Liver (tissue), 8 donors: ENCODE measurements at regions not wholly inside any gene's neighbourhood (a gene's known extent, or its start where the extent isn't known, plus 50 kb on each side); places are given as distances from the start of the nearest gene placed in this dataset.

Experiments
- DNase-seq: peaks from one replicate; pipeline ENCODE4 v3.0.0-alpha.2; 2017; ENCODE audit warnings: low spot score
- H3K27ac ChIP-seq, 2 donors: one replicate each; pipeline ENCODE4 v1.7.0; 2013; ENCODE audit warnings: inconsistent platforms in 2 of 2, low read length in 2 of 2, control low read depth in 1 of 2, low read depth in 1 of 2, mild to moderate bottlenecking in 1 of 2
- H3K27me3 ChIP-seq, 4 donors: one replicate each; pipeline versions ENCODE4 v1.6.1 to v1.7.0; 2013; ENCODE audit warnings: low read length in 3 of 4, inconsistent platforms in 1 of 4, mild to moderate bottlenecking in 1 of 4, moderate library complexity in 1 of 4; ENCODE audit not compliant: control insufficient read depth in 4 of 4, insufficient read depth in 4 of 4
- H3K36me3 ChIP-seq, 4 donors: one replicate each; pipeline versions ENCODE4 v1.6.1 to v1.7.0; 2013; ENCODE audit warnings: low read length in 3 of 4, mild to moderate bottlenecking in 3 of 4, low read depth in 1 of 4, moderate library complexity in 1 of 4; ENCODE audit not compliant: control insufficient read depth in 4 of 4, insufficient read depth in 3 of 4
- H3K4me1 ChIP-seq, 4 donors: one replicate each; pipeline versions ENCODE4 v1.6.1 to v1.7.0; 2013; ENCODE audit warnings: low read length in 3 of 4, mild to moderate bottlenecking in 3 of 4, moderate library complexity in 1 of 4; ENCODE audit not compliant: control insufficient read depth in 4 of 4, insufficient read depth in 4 of 4
- H3K4me3 ChIP-seq, 3 donors: one replicate each; pipeline versions ENCODE4 v1.6.1 to v1.7.0; 2013; ENCODE audit warnings: low read length in 3 of 3, control low read depth in 1 of 3, low read depth in 1 of 3, mild to moderate bottlenecking in 1 of 3
- H3K9ac ChIP-seq, 2 donors: one replicate each; pipeline ENCODE4 v1.7.0; 2013; ENCODE audit warnings: low read length in 2 of 2, mild to moderate bottlenecking in 2 of 2, moderate library complexity in 2 of 2, control low read depth in 1 of 2, low read depth in 1 of 2
- H3K9me3 ChIP-seq, 4 donors: one replicate each; pipeline versions ENCODE4 v1.6.1 to v1.7.0; 2013; ENCODE audit warnings: low read length in 3 of 4; ENCODE audit not compliant: control insufficient read depth in 4 of 4
- EGR1 ChIP-seq, 2 donors: IDR thresholded peaks; 2 replicates each; pipeline ENCODE4 v1.6.1; 2016 to 2018; ENCODE audit warnings: antibody characterized with exemption in 2 of 2, low read depth in 2 of 2
- FOXA1 ChIP-seq: IDR thresholded peaks from 2 replicates; pipeline ENCODE4 v1.6.1; 2016; ENCODE audit warnings: antibody characterized with exemption
- FOXA2 ChIP-seq: IDR thresholded peaks from 2 replicates; pipeline ENCODE4 v1.6.1; 2016; ENCODE audit warnings: antibody characterized with exemption
- GABPA ChIP-seq, 2 donors: IDR thresholded peaks in 1 of 2; conservative IDR thresholded peaks in 1 of 2; 2 replicates each; pipeline ENCODE4 v1.6.1; 2016; ENCODE audit warnings: antibody characterized with exemption in 2 of 2, mild to moderate bottlenecking in 1 of 2, moderate library complexity in 1 of 2
- HNF4A ChIP-seq, 2 donors: conservative IDR thresholded peaks; 2 replicates each; pipeline ENCODE4 v1.6.1; 2016; ENCODE audit warnings: antibody characterized with exemption in 2 of 2, mild to moderate bottlenecking in 2 of 2
- HNF4G ChIP-seq: IDR thresholded peaks from 2 replicates; pipeline ENCODE4 v1.6.1; 2016; ENCODE audit warnings: antibody characterized with exemption
- JUND ChIP-seq, 2 donors: IDR thresholded peaks; 2 replicates each; pipeline ENCODE4 v1.6.1; 2016; ENCODE audit warnings: antibody characterized with exemption in 2 of 2
- NR2F2 ChIP-seq: IDR thresholded peaks from 2 replicates; pipeline ENCODE4 v1.6.1; 2016; ENCODE audit warnings: antibody characterized with exemption
- RAD21 ChIP-seq, 2 donors: IDR thresholded peaks; 2 replicates each; pipeline ENCODE4 v1.6.1; 2016; ENCODE audit warnings: antibody characterized with exemption in 2 of 2, mild to moderate bottlenecking in 2 of 2
- RXRA ChIP-seq, 2 donors: IDR thresholded peaks; 2 replicates each; pipeline ENCODE4 v1.6.1; 2017 to 2018; ENCODE audit warnings: antibody characterized with exemption in 2 of 2, mild to moderate bottlenecking in 1 of 2
- SP1 ChIP-seq: IDR thresholded peaks from 2 replicates; pipeline ENCODE4 v1.6.1; 2018; ENCODE audit warnings: antibody characterized with exemption, mild to moderate bottlenecking
- TAF1 ChIP-seq: conservative IDR thresholded peaks from 2 replicates; pipeline ENCODE4 v1.6.1; 2016; ENCODE audit warnings: antibody characterized with exemption, mild to moderate bottlenecking
- YY1 ChIP-seq: IDR thresholded peaks from 2 replicates; pipeline ENCODE4 v1.6.1; 2016; ENCODE audit warnings: antibody characterized with exemption, mild to moderate bottlenecking
- WGBS: extraction: QIAGEN DNeasy Blood & Tissue Kit; methylation state at CpG from one replicate; pipeline ENCODE4 v1.1.7; 2013; 5-methylcytosine and 5-hydroxymethylcytosine counted together
- TF ChIP-seq, protein P1 (sequence below): IDR thresholded peaks from 2 replicates; pipeline ENCODE4 v1.6.1; 2016; ENCODE audit warnings: antibody characterized with exemption
- TF ChIP-seq, protein P2 (sequence below): IDR thresholded peaks from 2 replicates; pipeline ENCODE4 v1.6.1; 2016; ENCODE audit warnings: antibody characterized with exemption
- TF ChIP-seq, protein P3 (sequence below): IDR thresholded peaks from 2 replicates; pipeline ENCODE4 v1.6.1; 2016; ENCODE audit warnings: antibody characterized with exemption, mild to moderate bottlenecking
- TF ChIP-seq, protein P4 (sequence below): fragments of 150-350 bp; IDR thresholded peaks from 2 replicates; pipeline ENCODE4 v1.5.1; 2017; ENCODE audit warnings: improper control_type of control experiment, low read depth, low read length; ENCODE audit not compliant: missing input control
- donor health status: healthy.
- donor health status: healthy.
- donor health status: healthy.
- donor health status: healthy.
- donor health status: healthy.

DNA sequence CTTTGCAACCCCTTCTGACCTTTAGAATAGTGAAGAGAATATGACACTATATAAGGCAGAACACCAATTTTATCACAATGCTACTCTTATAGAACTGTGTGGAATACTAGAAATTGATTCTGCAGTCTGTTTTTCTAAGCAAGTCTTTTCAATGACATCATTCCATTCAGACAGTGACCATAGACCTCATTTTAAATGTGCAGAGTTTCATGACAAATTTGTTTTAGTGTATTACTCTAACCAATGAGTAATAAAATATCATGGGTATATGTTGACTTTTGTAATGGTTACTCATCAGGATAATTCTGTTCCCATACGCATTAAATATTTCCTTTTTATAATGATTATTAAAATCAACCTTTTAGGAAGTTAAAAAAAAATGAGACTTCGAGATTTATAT, 219.9 kb downstream of the COX7C start:
- H3K9me3 ChIP-seq = no peaks in the 10 kb centered on the region
- H3K27ac ChIP-seq = no peak overlapping the region
- WGBS = 70% methylated on average over 2 of the region's 2 CpGs
- H3K27me3 ChIP-seq = no peaks in the 10 kb centered on the region
- no peak for DNase-seq
- H3K36me3 ChIP-seq = no peaks in the 10 kb centered on the region
- H3K4me1 ChIP-seq = no peaks in the 10 kb centered on the region
- H3K4me3 ChIP-seq = no peak overlapping the region
- TF ChIP-seq, protein P1, sequence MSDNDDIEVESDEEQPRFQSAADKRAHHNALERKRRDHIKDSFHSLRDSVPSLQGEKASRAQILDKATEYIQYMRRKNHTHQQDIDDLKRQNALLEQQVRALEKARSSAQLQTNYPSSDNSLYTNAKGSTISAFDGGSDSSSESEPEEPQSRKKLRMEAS = no peak
- TF ChIP-seq NR2F2 (no peak), HNF4A (conservative IDR thresholded peaks at IDR 0.05) (no peak), FOXA2 (no peak), GABPA (IDR thresholded peaks at IDR 0.05 in 1 of 2, conservative IDR thresholded peaks at IDR 0.05 in 1 of 2) (no peak), RXRA (IDR thresholded peaks at IDR 0.05) (no peak), SP1 (no peak), EGR1 (IDR thresholded peaks at IDR 0.05; ENCODE audit: low read depth in 2 of 2) (no peak)
- TF ChIP-seq, protein P2, sequence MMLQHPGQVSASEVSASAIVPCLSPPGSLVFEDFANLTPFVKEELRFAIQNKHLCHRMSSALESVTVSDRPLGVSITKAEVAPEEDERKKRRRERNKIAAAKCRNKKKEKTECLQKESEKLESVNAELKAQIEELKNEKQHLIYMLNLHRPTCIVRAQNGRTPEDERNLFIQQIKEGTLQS = no peak
- TF ChIP-seq, protein P3, sequence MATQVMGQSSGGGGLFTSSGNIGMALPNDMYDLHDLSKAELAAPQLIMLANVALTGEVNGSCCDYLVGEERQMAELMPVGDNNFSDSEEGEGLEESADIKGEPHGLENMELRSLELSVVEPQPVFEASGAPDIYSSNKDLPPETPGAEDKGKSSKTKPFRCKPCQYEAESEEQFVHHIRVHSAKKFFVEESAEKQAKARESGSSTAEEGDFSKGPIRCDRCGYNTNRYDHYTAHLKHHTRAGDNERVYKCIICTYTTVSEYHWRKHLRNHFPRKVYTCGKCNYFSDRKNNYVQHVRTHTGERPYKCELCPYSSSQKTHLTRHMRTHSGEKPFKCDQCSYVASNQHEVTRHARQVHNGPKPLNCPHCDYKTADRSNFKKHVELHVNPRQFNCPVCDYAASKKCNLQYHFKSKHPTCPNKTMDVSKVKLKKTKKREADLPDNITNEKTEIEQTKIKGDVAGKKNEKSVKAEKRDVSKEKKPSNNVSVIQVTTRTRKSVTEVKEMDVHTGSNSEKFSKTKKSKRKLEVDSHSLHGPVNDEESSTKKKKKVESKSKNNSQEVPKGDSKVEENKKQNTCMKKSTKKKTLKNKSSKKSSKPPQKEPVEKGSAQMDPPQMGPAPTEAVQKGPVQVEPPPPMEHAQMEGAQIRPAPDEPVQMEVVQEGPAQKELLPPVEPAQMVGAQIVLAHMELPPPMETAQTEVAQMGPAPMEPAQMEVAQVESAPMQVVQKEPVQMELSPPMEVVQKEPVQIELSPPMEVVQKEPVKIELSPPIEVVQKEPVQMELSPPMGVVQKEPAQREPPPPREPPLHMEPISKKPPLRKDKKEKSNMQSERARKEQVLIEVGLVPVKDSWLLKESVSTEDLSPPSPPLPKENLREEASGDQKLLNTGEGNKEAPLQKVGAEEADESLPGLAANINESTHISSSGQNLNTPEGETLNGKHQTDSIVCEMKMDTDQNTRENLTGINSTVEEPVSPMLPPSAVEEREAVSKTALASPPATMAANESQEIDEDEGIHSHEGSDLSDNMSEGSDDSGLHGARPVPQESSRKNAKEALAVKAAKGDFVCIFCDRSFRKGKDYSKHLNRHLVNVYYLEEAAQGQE = no peak
- TF ChIP-seq, protein P4, sequence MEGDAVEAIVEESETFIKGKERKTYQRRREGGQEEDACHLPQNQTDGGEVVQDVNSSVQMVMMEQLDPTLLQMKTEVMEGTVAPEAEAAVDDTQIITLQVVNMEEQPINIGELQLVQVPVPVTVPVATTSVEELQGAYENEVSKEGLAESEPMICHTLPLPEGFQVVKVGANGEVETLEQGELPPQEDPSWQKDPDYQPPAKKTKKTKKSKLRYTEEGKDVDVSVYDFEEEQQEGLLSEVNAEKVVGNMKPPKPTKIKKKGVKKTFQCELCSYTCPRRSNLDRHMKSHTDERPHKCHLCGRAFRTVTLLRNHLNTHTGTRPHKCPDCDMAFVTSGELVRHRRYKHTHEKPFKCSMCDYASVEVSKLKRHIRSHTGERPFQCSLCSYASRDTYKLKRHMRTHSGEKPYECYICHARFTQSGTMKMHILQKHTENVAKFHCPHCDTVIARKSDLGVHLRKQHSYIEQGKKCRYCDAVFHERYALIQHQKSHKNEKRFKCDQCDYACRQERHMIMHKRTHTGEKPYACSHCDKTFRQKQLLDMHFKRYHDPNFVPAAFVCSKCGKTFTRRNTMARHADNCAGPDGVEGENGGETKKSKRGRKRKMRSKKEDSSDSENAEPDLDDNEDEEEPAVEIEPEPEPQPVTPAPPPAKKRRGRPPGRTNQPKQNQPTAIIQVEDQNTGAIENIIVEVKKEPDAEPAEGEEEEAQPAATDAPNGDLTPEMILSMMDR = no peak
- H3K9ac ChIP-seq = no peak overlapping the region

DNA sequence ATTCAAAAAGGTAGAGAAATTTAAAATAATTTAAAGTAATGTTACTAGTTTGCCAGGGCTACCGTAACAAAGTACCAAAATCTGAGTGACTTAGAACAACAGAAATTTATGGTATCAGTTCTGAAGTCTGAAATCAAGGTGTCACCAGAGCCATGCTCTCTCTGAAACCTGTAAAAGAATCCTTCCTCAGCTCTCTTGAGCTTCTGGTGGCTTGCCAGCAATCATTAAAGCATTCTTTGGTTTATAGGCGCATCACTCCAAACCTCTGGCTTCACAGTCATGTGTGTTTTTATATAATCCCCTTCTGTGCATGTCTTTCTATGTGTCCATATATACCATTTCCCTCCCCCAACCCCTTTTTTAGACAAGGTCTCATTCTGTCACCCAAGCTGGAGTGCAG, 220.3 kb downstream of the COX7C start:
- H3K4me3 ChIP-seq = no peak overlapping the region
- 89% methylated on average over 2 of the region's 2 CpGs for WGBS
- no peak overlapping the region for H3K9ac ChIP-seq
- no peaks in the 10 kb centered on the region for H3K27me3 ChIP-seq
- H3K4me1 ChIP-seq = no peaks in the 10 kb centered on the region
- no peaks in the 10 kb centered on the region for H3K36me3 ChIP-seq
- no peak for DNase-seq
- no peak overlapping the region for H3K27ac ChIP-seq
- TF ChIP-seq RXRA (IDR thresholded peaks at IDR 0.05) = no peak
- no peak for TF ChIP-seq HNF4G
- TF ChIP-seq, protein P3 = no peak
- TF ChIP-seq SP1 = no peak
- no peak for TF ChIP-seq RAD21 (IDR thresholded peaks at IDR 0.05)
- TF ChIP-seq, protein P4 = no peak
- TF ChIP-seq GABPA (IDR thresholded peaks at IDR 0.05 in 1 of 2, conservative IDR thresholded peaks at IDR 0.05 in 1 of 2) = no peak
- TF ChIP-seq FOXA2 = no peak
- TF ChIP-seq EGR1 (IDR thresholded peaks at IDR 0.05; ENCODE audit: low read depth in 2 of 2) = no peak
- no peak for TF ChIP-seq YY1
- TF ChIP-seq, protein P2 = no peak
- TF ChIP-seq, protein P1 = no peak
- no peak for TF ChIP-seq NR2F2
- no peak for TF ChIP-seq FOXA1
- no peak for TF ChIP-seq TAF1
- TF ChIP-seq JUND (IDR thresholded peaks at IDR 0.05) = no peak
- no peaks in the 10 kb centered on the region for H3K9me3 ChIP-seq
